IPS-18a (cell line): ENCODE measurements at regions not wholly inside any gene's neighbourhood (a gene's known extent, or its start where the extent isn't known, plus 50 kb on each side); places are given as distances from the start of the nearest gene placed in this dataset.

Source experiments
- H3K27ac ChIP-seq: one replicate; pipeline ENCODE4 v1.5.1; 2013; ENCODE audit warnings: low read length
- H3K27me3 ChIP-seq: one replicate; pipeline ENCODE4 v1.6.1; 2013; ENCODE audit warnings: mild to moderate bottlenecking, low read length; ENCODE audit not compliant: control insufficient read depth, insufficient read depth
- H3K36me3 ChIP-seq: one replicate; pipeline ENCODE4 v1.6.1; 2013; ENCODE audit warnings: low read depth, low read length; ENCODE audit not compliant: control insufficient read depth
- H3K4me1 ChIP-seq: one replicate; pipeline ENCODE4 v1.6.1; 2013; ENCODE audit warnings: low read depth, low read length; ENCODE audit not compliant: control insufficient read depth
- H3K4me3 ChIP-seq: one replicate; pipeline ENCODE4 v1.5.1; 2013; ENCODE audit warnings: low read length
- H3K9ac ChIP-seq: one replicate; pipeline ENCODE4 v1.6.1; 2013; ENCODE audit warnings: mild to moderate bottlenecking, low read length, moderate library complexity
- H3K9me3 ChIP-seq: one replicate; pipeline ENCODE4 v1.6.1; 2013; ENCODE audit warnings: low read depth, low read length; ENCODE audit not compliant: control insufficient read depth

GRCh38 chr5:82707741-82708140, 369.5 kb downstream of the TMEM167A start:
- no peak overlapping the region for H3K9ac ChIP-seq
- no peaks in the 10 kb centered on the region for H3K4me1 ChIP-seq
- no peaks in the 10 kb centered on the region for H3K9me3 ChIP-seq
- H3K27ac ChIP-seq = no peak overlapping the region
- no peaks in the 10 kb centered on the region for H3K27me3 ChIP-seq
- no peak overlapping the region for H3K4me3 ChIP-seq
- H3K36me3 ChIP-seq = no peaks in the 10 kb centered on the region

- H3K4me1 ChIP-seq = no peaks in the 10 kb centered on the region
- no peaks in the 10 kb centered on the region for H3K27me3 ChIP-seq
- no peaks in the 10 kb centered on the region for H3K36me3 ChIP-seq
- H3K9me3 ChIP-seq = no peaks in the 10 kb centered on the region
- H3K27ac ChIP-seq = no peak overlapping the region
- no peak overlapping the region for H3K4me3 ChIP-seq
- no peak overlapping the region for H3K9ac ChIP-seq
Measured at GRCh38 chr5:82704381-82704780, 372.8 kb downstream of the TMEM167A start.

GRCh38 chr5:82702046-82702445, 375.1 kb downstream of the TMEM167A start:
- Histone ChIP-seq H3K36me3 (no peaks in the 10 kb centered on the region), H3K9ac (no peak overlapping the region), H3K9me3 (no peaks in the 10 kb centered on the region), H3K27ac (no peak overlapping the region), H3K27me3 (no peaks in the 10 kb centered on the region), H3K4me1 (peaks cover 4% of the 10 kb centered on the region), H3K4me3 (no peak overlapping the region)

GRCh38 chr5:82699737-82700136, 377.5 kb downstream of the TMEM167A start:
- H3K4me1 ChIP-seq = peaks cover 4% of the 10 kb centered on the region
- no peak overlapping the region for H3K4me3 ChIP-seq
- no peaks in the 10 kb centered on the region for H3K27me3 ChIP-seq
- H3K9ac ChIP-seq = no peak overlapping the region
- H3K27ac ChIP-seq = no peak overlapping the region
- no peaks in the 10 kb centered on the region for H3K9me3 ChIP-seq
- no peaks in the 10 kb centered on the region for H3K36me3 ChIP-seq

- Histone ChIP-seq H3K4me3 (no peak overlapping the region), H3K27me3 (no peaks in the 10 kb centered on the region), H3K4me1 (peaks cover 4% of the 10 kb centered on the region), H3K9me3 (no peaks in the 10 kb centered on the region), H3K27ac (no peak overlapping the region), H3K9ac (no peak overlapping the region), H3K36me3 (no peaks in the 10 kb centered on the region)
Measured at GRCh38 chr5:82698026-82698425, 379.2 kb downstream of the TMEM167A start.

- Histone ChIP-seq H3K27me3 (no peaks in the 10 kb centered on the region), H3K9me3 (no peaks in the 10 kb centered on the region), H3K27ac (no peak overlapping the region), H3K4me3 (no peak overlapping the region), H3K9ac (no peak overlapping the region), H3K4me1 (peaks cover 4% of the 10 kb centered on the region), H3K36me3 (no peaks in the 10 kb centered on the region)
Measured at GRCh38 chr5:82694711-82695285, 382.4 kb downstream of the TMEM167A start.

- Histone ChIP-seq H3K9me3 (no peaks in the 10 kb centered on the region), H3K27me3 (no peaks in the 10 kb centered on the region), H3K9ac (no peak overlapping the region), H3K27ac (no peak overlapping the region), H3K4me1 (no peaks in the 10 kb centered on the region), H3K4me3 (no peak overlapping the region), H3K36me3 (no peaks in the 10 kb centered on the region)
Measured at GRCh38 chr5:82692826-82693225, 384.4 kb downstream of the TMEM167A start.

GRCh38 chr5:82684659-82685058, 392.5 kb downstream of the TMEM167A start:
- no peak overlapping the region for H3K27ac ChIP-seq
- H3K9ac ChIP-seq = no peak overlapping the region
- H3K4me1 ChIP-seq = no peaks in the 10 kb centered on the region
- no peaks in the 10 kb centered on the region for H3K36me3 ChIP-seq
- no peak overlapping the region for H3K4me3 ChIP-seq
- H3K27me3 ChIP-seq = no peaks in the 10 kb centered on the region
- H3K9me3 ChIP-seq = no peaks in the 10 kb centered on the region

- no peak overlapping the region for H3K27ac ChIP-seq
- H3K4me3 ChIP-seq = no peak overlapping the region
- H3K36me3 ChIP-seq = no peaks in the 10 kb centered on the region
- H3K9ac ChIP-seq = no peak overlapping the region
- H3K4me1 ChIP-seq = no peaks in the 10 kb centered on the region
- no peaks in the 10 kb centered on the region for H3K9me3 ChIP-seq
- H3K27me3 ChIP-seq = no peaks in the 10 kb centered on the region
Measured at GRCh38 chr5:82684165-82684564, 393.0 kb downstream of the TMEM167A start.

- no peak overlapping the region for H3K27ac ChIP-seq
- no peaks in the 10 kb centered on the region for H3K4me1 ChIP-seq
- no peaks in the 10 kb centered on the region for H3K36me3 ChIP-seq
Measured at GRCh38 chr5:82679660-82680059, 397.5 kb downstream of the TMEM167A start.

GRCh38 chr5:82676661-82677060, 398.5 kb upstream of the RPS23 start:
- Histone ChIP-seq H3K9ac (no peak overlapping the region), H3K27ac (no peak overlapping the region), H3K4me1 (no peaks in the 10 kb centered on the region), H3K27me3 (no peaks in the 10 kb centered on the region), H3K4me3 (no peak overlapping the region), H3K9me3 (no peaks in the 10 kb centered on the region), H3K36me3 (no peaks in the 10 kb centered on the region)

More at GRCh38 chr5:82679660-82680059, 397.5 kb downstream of the TMEM167A start:
- no peak overlapping the region for H3K9ac ChIP-seq
- no peaks in the 10 kb centered on the region for H3K9me3 ChIP-seq
- H3K4me3 ChIP-seq = no peak overlapping the region
- H3K27me3 ChIP-seq = no peaks in the 10 kb centered on the region

- H3K27ac ChIP-seq = no peak overlapping the region
- H3K9me3 ChIP-seq = no peaks in the 10 kb centered on the region
- no peak overlapping the region for H3K9ac ChIP-seq
- H3K4me3 ChIP-seq = no peak overlapping the region
- no peaks in the 10 kb centered on the region for H3K27me3 ChIP-seq
- H3K36me3 ChIP-seq = no peaks in the 10 kb centered on the region
- H3K4me1 ChIP-seq = no peaks in the 10 kb centered on the region
Measured at GRCh38 chr5:82674671-82675070, 396.5 kb upstream of the RPS23 start.
